Transverse colon (tissue), 4 donors: ENCODE measurements at regions not wholly inside any gene's neighbourhood (a gene's known extent, or its start where the extent isn't known, plus 50 kb on each side); places are given as distances from the start of the nearest gene placed in this dataset.

Experiments used
- DNase-seq: peaks from one replicate; pipeline ENCODE4 v3.0.0-alpha.2; 2019
- H3K27ac ChIP-seq, 4 donors: fragments of 200-600 bp; sonication (generic); 2 replicates each; pipeline ENCODE4 v1.5.1; 2016 to 2018; ENCODE audit warnings: inconsistent platforms in 4 of 4
- H3K27me3 ChIP-seq: fragments of 200-600 bp; sonication (generic); 2 replicates; pipeline ENCODE4 v1.5.1; 2017; ENCODE audit warnings: inconsistent platforms
- H3K36me3 ChIP-seq, 4 donors: fragments of 200-600 bp; sonication (generic); 2 replicates each; pipeline ENCODE4 v1.5.1; 2017 to 2019; ENCODE audit warnings: inconsistent platforms in 4 of 4
- H3K4me1 ChIP-seq, 4 donors: fragments of 200-600 bp; sonication (generic); 2 replicates each; pipeline ENCODE4 v1.5.1; 2017 to 2020; ENCODE audit warnings: inconsistent platforms in 4 of 4
- H3K4me3 ChIP-seq, 4 donors: fragments of 200-600 bp; sonication (generic); 1 replicate in 1 of 4; 2 replicates in 3 of 4; pipeline versions ENCODE4 v1.5.1 to v1.6.1; 2017 to 2019; ENCODE audit warnings: inconsistent platforms in 4 of 4
- H3K9me3 ChIP-seq, 2 donors: fragments of 200-600 bp; sonication (generic); 2 replicates each; pipeline ENCODE4 v1.5.1; 2017 to 2019; ENCODE audit warnings: inconsistent platforms in 2 of 2
- CTCF ChIP-seq, 5 experiments: fragments of 200-600 bp in 3 of 5; fragments of 450-650 bp in 2 of 5; sonication (generic) in 3 of 5; IDR thresholded peaks; 1 replicate in 2 of 5; 2 replicates in 3 of 5; pipeline ENCODE4 v1.5.1; 2016 to 2017; ENCODE audit warnings: antibody characterized with exemption in 5 of 5, inconsistent platforms in 3 of 5, mild to moderate bottlenecking in 2 of 5, moderate library complexity in 1 of 5
- EP300 ChIP-seq: sonication (generic); formaldehyde crosslinking; IDR thresholded peaks from one replicate; pipeline ENCODE4 v1.6.1; 2017; ENCODE audit warnings: antibody characterized with exemption, low read depth
- POLR2A ChIP-seq: fragments of 450-650 bp; IDR thresholded peaks from one replicate; pipeline ENCODE4 v1.6.1; 2016; ENCODE audit warnings: antibody characterized with exemption, mild to moderate bottlenecking, moderate library complexity
- POLR2AphosphoS5 ChIP-seq, 3 donors: sonication (generic); formaldehyde crosslinking; IDR thresholded peaks; one replicate each; pipeline ENCODE4 v1.6.1; 2016; ENCODE audit warnings: antibody characterized with exemption in 3 of 3
- WGBS, 2 donors: methylation state at CpG; one replicate each; pipeline ENCODE4 v1.1.5; 2018; ENCODE audit warnings: low coverage in 1 of 2; 5-methylcytosine and 5-hydroxymethylcytosine counted together
- in situ Hi-C, 4 donors: fragments of 200-750 bp; cut with MboI; loops; one replicate each; pipeline versions ENCODE4 v1.15.0 to v1.15.1; 2017; ENCODE audit warnings: low sequenced_read_pairs in 3 of 4, low pct_ligation_motif_present in 1 of 4, low pct_unique_long_range_greater_than_20kb in 1 of 4
- intact Hi-C: fragments of 100-400 bp; cut with DNase I; formaldehyde crosslinking; loops from one replicate; pipeline ENCODE4 v1.15.1; 2023; ENCODE audit warnings: low total_unique reads

DNA sequence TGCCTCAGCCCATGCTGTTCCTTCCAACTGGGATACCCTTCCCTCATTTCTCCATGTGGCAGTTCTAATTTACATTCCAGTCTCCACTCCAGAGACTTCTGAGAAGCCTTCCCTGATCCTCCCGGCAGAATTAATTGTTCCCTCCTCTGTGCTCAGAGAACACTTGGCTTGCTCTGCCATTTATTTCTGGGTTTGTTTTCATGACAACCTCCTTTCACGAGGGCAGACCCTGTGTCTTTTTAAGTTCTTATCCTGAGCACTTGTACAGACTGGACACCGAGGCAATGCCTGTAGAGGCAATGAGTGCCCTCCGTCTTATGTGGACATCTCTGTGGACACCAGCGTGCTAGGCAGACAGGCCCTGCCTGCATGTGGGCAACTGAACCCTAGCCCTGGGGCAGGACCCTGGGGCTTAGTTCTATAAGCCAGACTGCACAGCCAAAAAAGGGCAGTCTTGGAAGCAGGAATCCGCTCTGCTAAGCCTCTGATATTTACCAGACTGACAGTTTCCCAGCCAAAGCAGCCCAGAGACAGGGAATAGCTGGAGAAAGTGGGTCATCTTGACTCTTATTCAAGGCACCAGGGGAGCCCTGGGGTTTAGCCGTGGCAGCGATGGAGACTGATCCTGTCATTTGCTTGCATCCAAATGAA is 474.0 kb downstream of the RPS24 start:
- in situ Hi-C loops = no loop called here
- 60 to 65% methylated on average over 2 to 8 of the region's 8 CpGs for WGBS, 2 donors
- DNase-seq = no peak

DNA sequence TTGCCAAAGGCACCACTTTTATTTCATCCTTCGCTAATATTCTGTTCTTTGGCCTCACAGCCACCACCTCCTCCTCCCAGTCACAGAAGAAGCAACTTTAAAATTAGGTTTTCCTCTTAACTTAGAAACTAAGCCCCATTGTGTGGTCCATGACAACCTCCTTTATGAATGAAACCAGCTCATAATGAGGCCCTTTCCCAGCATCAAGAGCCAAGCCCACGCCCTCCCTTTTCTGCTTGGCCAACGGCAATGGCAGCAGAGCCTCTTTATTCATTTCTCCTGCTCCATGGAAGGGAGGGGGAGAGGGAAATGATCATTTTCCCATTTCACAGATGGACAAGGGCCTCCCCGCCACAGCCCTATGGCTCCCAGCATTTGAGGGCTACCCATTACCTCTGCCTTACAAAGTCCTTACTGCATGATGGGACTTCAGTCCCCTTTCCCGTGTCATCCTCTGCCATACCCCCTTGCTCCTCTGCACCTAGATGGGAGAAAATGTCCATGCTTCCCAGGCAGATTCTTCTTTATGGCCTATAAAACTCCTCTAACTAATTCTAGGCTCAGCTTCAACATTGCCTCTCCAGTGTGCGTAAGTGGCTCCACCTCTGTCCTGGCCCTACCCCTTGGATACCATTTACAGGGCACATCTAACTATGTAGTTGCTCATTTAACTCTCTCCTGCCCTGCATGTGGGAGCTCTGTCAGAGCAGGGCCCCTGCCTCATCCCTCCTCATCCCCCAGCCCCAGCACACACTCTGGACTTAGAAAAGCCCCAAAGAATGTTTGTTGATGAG is 475.5 kb downstream of the RPS24 start:
- in situ Hi-C loops = no loop called here
- DNase-seq = no peak
- Histone ChIP-seq H3K27me3 (no peaks in the 10 kb centered on the region), H3K4me1 (peaks cover 0 to 37% (median 24%) of the 10 kb centered on the region in 4 donors), H3K4me3 (no peak overlapping the region), H3K9me3 (no peaks in the 10 kb centered on the region), H3K27ac (peak overlapping the region; percentile 56 to 79 (median 76)), H3K36me3 (no peaks in the 10 kb centered on the region)
- intact Hi-C loops = no loop called here
- WGBS, 2 donors = 72 to 86% methylated on average over 1 to 6 of the region's 6 CpGs
- TF ChIP-seq CTCF (IDR thresholded peaks at IDR 0.05) (no peak), POLR2A (no peak), EP300 (no peak), POLR2AphosphoS5 (IDR thresholded peaks at IDR 0.05) (no peak)

More for the DNA sequence above, 474.0 kb downstream of the RPS24 start:
- peak overlapping the region; percentile 56 to 79 (median 76) for H3K27ac ChIP-seq
- intact Hi-C loops = no loop called here
- H3K4me1 ChIP-seq = peaks cover 0 to 37% (median 24%) of the 10 kb centered on the region in 4 donors
- no peak overlapping the region for H3K4me3 ChIP-seq
- H3K9me3 ChIP-seq = no peaks in the 10 kb centered on the region
- TF ChIP-seq CTCF (IDR thresholded peaks at IDR 0.05) (no peak), POLR2AphosphoS5 (IDR thresholded peaks at IDR 0.05) (peak; percentile 61 to 77 (median 73))
- H3K27me3 ChIP-seq = no peaks in the 10 kb centered on the region
- H3K36me3 ChIP-seq = no peaks in the 10 kb centered on the region

DNA sequence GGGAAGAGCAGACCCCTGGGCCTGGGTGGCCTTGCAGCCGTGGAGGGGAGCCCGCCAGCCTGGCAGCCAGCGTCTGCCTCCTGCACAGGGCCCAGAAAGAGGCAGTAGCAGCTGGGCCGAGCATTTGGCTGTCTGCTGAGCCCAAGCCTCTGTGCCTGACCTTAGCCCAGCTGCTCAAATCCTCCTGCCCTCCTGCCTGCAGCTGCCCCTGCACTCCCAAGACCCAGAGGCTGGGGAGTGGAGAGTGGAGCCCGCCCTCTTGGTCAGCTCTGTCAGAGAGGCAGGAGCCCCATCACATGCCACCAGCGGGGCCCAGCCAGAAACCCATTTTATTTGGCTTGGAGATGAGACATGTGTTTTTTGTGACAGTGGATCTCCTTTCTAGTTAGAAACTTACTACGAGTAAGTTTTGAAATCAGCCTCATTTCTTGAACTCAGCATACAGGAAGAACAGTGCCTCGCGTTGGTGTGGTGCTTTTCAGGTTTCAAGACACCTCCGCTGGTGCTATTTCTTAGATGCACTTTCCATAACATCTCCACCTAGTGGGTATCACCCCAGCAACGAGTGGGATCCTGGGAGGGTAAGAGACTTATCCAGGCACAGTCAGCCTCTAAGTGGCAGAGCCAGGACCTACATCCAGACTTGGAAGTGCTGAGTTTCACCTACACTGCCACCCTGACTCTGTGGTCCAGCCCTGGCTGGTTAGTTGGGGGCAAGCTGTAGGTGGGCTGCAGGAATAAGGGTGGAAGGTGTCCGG is 477.1 kb downstream of the RPS24 start:
- in situ Hi-C loops = no loop called here
- intact Hi-C loops = no loop called here
- no peaks in the 10 kb centered on the region for H3K27me3 ChIP-seq
- H3K4me1 ChIP-seq = peaks cover 0 to 45% (median 28%) of the 10 kb centered on the region in 4 donors
- TF ChIP-seq POLR2A = no peak
- H3K9me3 ChIP-seq = no peaks in the 10 kb centered on the region
- WGBS, 2 donors = 70% methylated on average over 12 of the region's 12 CpGs; no CpG with 5 or more reads in 1 of the 2 donors
- H3K4me3 ChIP-seq = no peak overlapping the region
- DNase-seq = no peak
- H3K27ac ChIP-seq = peak overlapping the region; percentile 56 to 79 (median 76)
- H3K36me3 ChIP-seq = no peaks in the 10 kb centered on the region

DNA sequence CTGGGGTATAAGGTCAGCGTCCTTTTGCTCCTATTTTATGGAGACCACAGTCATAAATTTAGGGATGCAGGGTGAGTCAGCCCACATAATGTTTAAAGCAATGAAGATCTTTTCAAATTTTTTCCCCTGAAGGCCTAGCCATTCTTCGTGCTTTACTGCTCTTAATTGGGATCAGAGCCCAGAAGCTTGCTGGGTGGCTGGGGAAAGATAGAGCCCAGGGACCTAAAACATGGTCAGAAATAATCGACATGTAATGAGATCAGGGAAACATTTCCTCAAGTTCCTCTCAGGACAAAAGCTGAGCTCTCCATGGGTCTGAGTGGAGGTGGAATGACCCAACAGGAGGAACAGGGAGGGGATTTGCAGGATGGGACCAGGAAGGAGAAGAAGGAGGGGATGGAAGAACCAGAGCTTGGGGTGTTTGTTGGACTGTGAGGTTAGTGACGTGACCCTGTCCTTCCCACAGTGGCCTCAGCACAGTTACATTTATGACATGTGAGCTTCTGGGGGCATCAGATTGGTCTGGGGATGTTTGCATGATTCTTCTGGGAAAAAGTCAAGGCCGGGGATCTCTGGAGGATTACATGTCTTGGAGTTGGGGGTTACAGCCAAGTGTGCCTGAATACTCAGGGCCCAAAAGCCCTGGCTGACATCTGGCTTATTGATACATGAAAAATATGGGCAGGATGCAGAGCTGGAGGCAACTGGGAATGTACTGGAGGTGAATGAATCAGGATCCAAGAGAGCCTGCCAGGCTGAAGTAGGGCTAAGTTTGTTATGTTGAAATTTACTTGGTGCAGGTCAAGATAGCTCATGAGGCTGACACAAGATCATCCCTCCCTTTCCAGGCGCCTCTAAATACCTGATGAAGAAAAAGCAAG is 477.9 kb downstream of the RPS24 start:
- Histone ChIP-seq H3K27ac (peak overlapping the region; percentile 56 to 79 (median 76)), H3K9me3 (no peaks in the 10 kb centered on the region), H3K27me3 (no peaks in the 10 kb centered on the region), H3K36me3 (no peaks in the 10 kb centered on the region), H3K4me1 (peaks cover 0 to 45% (median 28%) of the 10 kb centered on the region in 4 donors), H3K4me3 (no peak overlapping the region)
- 66 to 85% methylated on average over 5 to 6 of the region's 6 CpGs for WGBS, 2 donors
- in situ Hi-C loops = no loop called here
- intact Hi-C loops = no loop called here
- TF ChIP-seq EP300 (no peak), CTCF (IDR thresholded peaks at IDR 0.05) (no peak), POLR2AphosphoS5 (IDR thresholded peaks at IDR 0.05) (no peak)
- no peak for DNase-seq
